Breast epithelium (tissue), 3 donors: ENCODE measurements at regions not wholly inside any gene's neighbourhood (a gene's known extent, or its start where the extent isn't known, plus 50 kb on each side); places are given as distances from the start of the nearest gene placed in this dataset.

Source experiments
- CTCF ChIP-seq, 3 donors: fragments of 450-650 bp; IDR thresholded peaks; one replicate each; pipeline ENCODE4 v1.5.1; 2016 to 2017; ENCODE audit warnings: antibody characterized with exemption in 3 of 3, mild to moderate bottlenecking in 3 of 3, moderate library complexity in 3 of 3
- POLR2AphosphoS5 ChIP-seq, 3 donors: sonication (generic); formaldehyde crosslinking; IDR thresholded peaks; one replicate each; pipeline ENCODE4 v1.6.1; 2017; ENCODE audit warnings: antibody characterized with exemption in 3 of 3

DNA sequence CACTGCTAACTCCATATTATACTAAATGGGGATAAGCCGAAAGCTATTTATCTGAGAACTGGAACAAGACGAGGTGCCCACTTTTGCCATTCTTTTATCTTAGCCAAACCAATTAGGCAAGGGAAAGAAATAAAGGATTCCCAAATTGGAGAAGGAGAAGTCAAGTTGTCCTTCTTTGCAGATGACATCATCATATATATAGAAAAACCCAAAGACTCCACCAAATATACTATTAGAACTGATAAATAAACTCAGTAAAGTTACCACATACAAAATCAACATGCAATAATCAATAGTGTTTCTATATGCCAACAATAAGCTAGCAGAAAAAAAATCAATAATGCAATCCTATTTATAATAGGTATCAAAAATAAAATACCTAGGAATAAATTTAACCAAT is 570.3 kb upstream of the EPHA7 start:
- no peak for TF ChIP-seq CTCF (IDR thresholded peaks at IDR 0.05)
- TF ChIP-seq POLR2AphosphoS5 (IDR thresholded peaks at IDR 0.05), result no peak
